ENCODE measurements at regions not wholly inside any gene's neighbourhood (a gene's known extent, or its start where the extent isn't known, plus 50 kb on each side); places are given as distances from the start of the nearest gene placed in this dataset.

GRCh38 chr16:7171151-7171550 lies 161.5 kb upstream of the RBFOX1 start:
- TF ChIP-seq CTCF (IDR thresholded peaks at IDR 0.05; ENCODE audit: borderline replicate concordance, extremely low read depth, insufficient read depth) = no peak
- DNase-seq = no peak
- intact Hi-C loops (cut with DNase I) = no loop called here

GRCh38 chr16:7167626-7168025 lies 165.0 kb upstream of the RBFOX1 start:
- no peaks in the 10 kb centered on the region for H3K36me3 ChIP-seq (ENCODE audit: control insufficient read depth in 2 of 3, insufficient read depth in 3 of 3, low read length in 3 of 3)
- no peak overlapping the region for H3K4me3 ChIP-seq (ENCODE audit: low read length in 3 of 3)
- H3K9ac ChIP-seq (ENCODE audit: low read length in 3 of 3) = no peak overlapping the region
- DNase-seq = peak in 1 of 5 donors; percentile 8
- H3K9me3 ChIP-seq (ENCODE audit: control insufficient read depth in 2 of 3, insufficient read depth in 1 of 3, low read length in 3 of 3) = no peaks in the 10 kb centered on the region
- H3K27ac ChIP-seq (ENCODE audit: low read depth in 2 of 2, low read length in 2 of 2) = no peak overlapping the region
- no peak for TF ChIP-seq CTCF (IDR thresholded peaks at IDR 0.05; ENCODE audit: borderline replicate concordance, extremely low read depth, insufficient read depth)
- no peak for FAIRE-seq
- H3K4me1 ChIP-seq (ENCODE audit: control insufficient read depth in 2 of 3, insufficient read depth in 2 of 3, low read depth in 1 of 3, low read length in 3 of 3) = no peaks in the 10 kb centered on the region
- H3K27me3 ChIP-seq (ENCODE audit: control insufficient read depth, insufficient read depth, low read length) = no peaks in the 10 kb centered on the region
- intact Hi-C loops (cut with DNase I) = no loop called here

More at GRCh38 chr16:7171151-7171550, 161.5 kb upstream of the RBFOX1 start:
- FAIRE-seq = no peak
- H3K27ac ChIP-seq (ENCODE audit: low read depth in 2 of 2, low read length in 2 of 2) = no peak overlapping the region
- H3K4me1 ChIP-seq (ENCODE audit: control insufficient read depth in 2 of 3, insufficient read depth in 2 of 3, low read depth in 1 of 3, low read length in 3 of 3) = no peaks in the 10 kb centered on the region
- H3K9me3 ChIP-seq (ENCODE audit: control insufficient read depth in 2 of 3, insufficient read depth in 1 of 3, low read length in 3 of 3) = peaks cover 0 to 3% (median 3%) of the 10 kb centered on the region in 3 donors
- H3K36me3 ChIP-seq (ENCODE audit: control insufficient read depth in 2 of 3, insufficient read depth in 3 of 3, low read length in 3 of 3) = no peaks in the 10 kb centered on the region
- no peak overlapping the region for H3K9ac ChIP-seq (ENCODE audit: low read length in 3 of 3)
- no peaks in the 10 kb centered on the region for H3K27me3 ChIP-seq (ENCODE audit: control insufficient read depth, insufficient read depth, low read length)
- no peak overlapping the region for H3K4me3 ChIP-seq (ENCODE audit: low read length in 3 of 3)

GRCh38 chr16:7161891-7162290 lies 170.8 kb upstream of the RBFOX1 start:
- Histone ChIP-seq H3K4me3 (ENCODE audit: low read length in 3 of 3) (no peak overlapping the region), H3K27me3 (ENCODE audit: control insufficient read depth, insufficient read depth, low read length) (no peaks in the 10 kb centered on the region), H3K4me1 (ENCODE audit: control insufficient read depth in 2 of 3, insufficient read depth in 2 of 3, low read depth in 1 of 3, low read length in 3 of 3) (no peaks in the 10 kb centered on the region), H3K27ac (ENCODE audit: low read depth in 2 of 2, low read length in 2 of 2) (no peak overlapping the region), H3K9me3 (ENCODE audit: control insufficient read depth in 2 of 3, insufficient read depth in 1 of 3, low read length in 3 of 3) (no peaks in the 10 kb centered on the region), H3K9ac (ENCODE audit: low read length in 3 of 3) (no peak overlapping the region), H3K36me3 (ENCODE audit: control insufficient read depth in 2 of 3, insufficient read depth in 3 of 3, low read length in 3 of 3) (no peaks in the 10 kb centered on the region)
- TF ChIP-seq CTCF (IDR thresholded peaks at IDR 0.05; ENCODE audit: borderline replicate concordance, extremely low read depth, insufficient read depth) = no peak
- intact Hi-C loops (cut with DNase I) = no loop called here
- DNase-seq (no peak), FAIRE-seq (no peak)

- no peaks in the 10 kb centered on the region for H3K9me3 ChIP-seq (ENCODE audit: control insufficient read depth in 2 of 3, insufficient read depth in 1 of 3, low read length in 3 of 3)
- no peaks in the 10 kb centered on the region for H3K4me1 ChIP-seq (ENCODE audit: control insufficient read depth in 2 of 3, insufficient read depth in 2 of 3, low read depth in 1 of 3, low read length in 3 of 3)
- TF ChIP-seq CTCF (IDR thresholded peaks at IDR 0.05; ENCODE audit: borderline replicate concordance, extremely low read depth, insufficient read depth) = no peak
- DNase-seq = no peak
- H3K27ac ChIP-seq (ENCODE audit: low read depth in 2 of 2, low read length in 2 of 2) = no peak overlapping the region
- no peaks in the 10 kb centered on the region for H3K27me3 ChIP-seq (ENCODE audit: control insufficient read depth, insufficient read depth, low read length)
- no peaks in the 10 kb centered on the region for H3K36me3 ChIP-seq (ENCODE audit: control insufficient read depth in 2 of 3, insufficient read depth in 3 of 3, low read length in 3 of 3)
- intact Hi-C loops (cut with DNase I) = no loop called here
- H3K9ac ChIP-seq (ENCODE audit: low read length in 3 of 3) = no peak overlapping the region
- no peak overlapping the region for H3K4me3 ChIP-seq (ENCODE audit: low read length in 3 of 3)
- no peak for FAIRE-seq
Measured at GRCh38 chr16:7160093-7160492, 172.6 kb upstream of the RBFOX1 start.
